ENCODE measurements at regions not wholly inside any gene's neighbourhood (a gene's known extent, or its start where the extent isn't known, plus 50 kb on each side); places are given as distances from the start of the nearest gene placed in this dataset.

DNA sequence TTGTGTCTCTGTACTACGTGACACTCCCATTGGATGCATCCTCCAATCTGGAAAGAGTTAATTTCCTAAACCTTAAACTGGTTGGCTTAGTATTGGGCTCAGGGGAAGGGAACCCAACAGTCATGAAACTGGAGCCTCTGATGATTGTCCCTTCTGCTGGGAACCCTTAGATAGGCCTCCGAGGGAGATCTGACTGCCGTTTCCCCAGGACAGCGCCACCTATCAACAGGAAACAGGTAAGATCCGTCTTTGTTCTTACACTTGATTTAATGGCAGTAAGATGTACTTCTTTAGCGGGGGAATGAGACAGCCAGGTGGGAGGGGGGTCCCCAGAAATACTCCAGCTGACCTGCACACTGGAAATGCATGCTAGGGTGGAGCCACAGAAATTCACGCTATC is 1749.6 kb downstream of the SI start:
- Histone ChIP-seq H3K79me2 (ENCODE audit: insufficient read depth, low read length) (no peaks in the 10 kb centered on the region), H3K36me3 (ENCODE audit: insufficient read depth, low read length) (no peaks in the 10 kb centered on the region), H3K4me1 (ENCODE audit: insufficient read depth, low read length, severe bottlenecking) (no peaks in the 10 kb centered on the region), H3K27ac (ENCODE audit: low read depth, low read length, poor library complexity, severe bottlenecking) (no peak overlapping the region), H3K4me3 (ENCODE audit: low read depth, low read length, poor library complexity, severe bottlenecking) (no peak overlapping the region), H3K27me3 (ENCODE audit: insufficient read depth, low read length) (no peaks in the 10 kb centered on the region), H3K4me2 (ENCODE audit: low read length) (no peak overlapping the region), H4K20me1 (ENCODE audit: insufficient read depth, low read length) (no peaks in the 10 kb centered on the region), H3F3A (ENCODE audit: insufficient read depth, low read length) (no peaks in the 10 kb centered on the region), H3K9me3 (ENCODE audit: low read length) (no peaks in the 10 kb centered on the region), H3K9me2 (ENCODE audit: low read depth, low read length) (no peaks in the 10 kb centered on the region), H2AFZ (ENCODE audit: low read length) (no peak overlapping the region), H3K9ac (ENCODE audit: low read length) (no peak overlapping the region)
- TF ChIP-seq, protein P1, sequence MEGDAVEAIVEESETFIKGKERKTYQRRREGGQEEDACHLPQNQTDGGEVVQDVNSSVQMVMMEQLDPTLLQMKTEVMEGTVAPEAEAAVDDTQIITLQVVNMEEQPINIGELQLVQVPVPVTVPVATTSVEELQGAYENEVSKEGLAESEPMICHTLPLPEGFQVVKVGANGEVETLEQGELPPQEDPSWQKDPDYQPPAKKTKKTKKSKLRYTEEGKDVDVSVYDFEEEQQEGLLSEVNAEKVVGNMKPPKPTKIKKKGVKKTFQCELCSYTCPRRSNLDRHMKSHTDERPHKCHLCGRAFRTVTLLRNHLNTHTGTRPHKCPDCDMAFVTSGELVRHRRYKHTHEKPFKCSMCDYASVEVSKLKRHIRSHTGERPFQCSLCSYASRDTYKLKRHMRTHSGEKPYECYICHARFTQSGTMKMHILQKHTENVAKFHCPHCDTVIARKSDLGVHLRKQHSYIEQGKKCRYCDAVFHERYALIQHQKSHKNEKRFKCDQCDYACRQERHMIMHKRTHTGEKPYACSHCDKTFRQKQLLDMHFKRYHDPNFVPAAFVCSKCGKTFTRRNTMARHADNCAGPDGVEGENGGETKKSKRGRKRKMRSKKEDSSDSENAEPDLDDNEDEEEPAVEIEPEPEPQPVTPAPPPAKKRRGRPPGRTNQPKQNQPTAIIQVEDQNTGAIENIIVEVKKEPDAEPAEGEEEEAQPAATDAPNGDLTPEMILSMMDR (IDR thresholded peaks at IDR 0.05; ENCODE audit: low read length) = peak; percentile 38; the same call in 1 of the 2 replicates
- TF ChIP-seq EZH2 (IDR thresholded peaks at IDR 0.05; ENCODE audit: borderline replicate concordance, low read length) = no peak

DNA sequence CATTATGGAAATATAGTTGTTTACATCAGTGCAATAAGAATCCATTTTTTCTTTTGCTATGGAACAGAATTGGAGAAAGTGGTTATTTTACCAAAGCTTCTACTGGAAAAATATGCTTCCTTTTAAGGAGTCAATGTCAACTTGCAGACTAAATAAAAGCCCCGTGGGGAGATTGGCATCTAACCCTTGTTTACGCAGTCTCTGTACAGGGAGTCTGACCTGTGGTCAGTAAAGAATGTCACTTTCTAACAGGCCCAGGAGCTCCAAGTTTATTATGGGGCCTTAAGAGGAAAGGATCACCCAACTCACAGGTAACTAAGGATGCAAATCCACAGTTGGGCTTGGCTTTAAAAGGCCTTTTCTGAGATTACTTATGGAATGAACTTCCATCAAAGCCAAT is 1751.2 kb downstream of the SI start:
- no peak overlapping the region for H3K27ac ChIP-seq (ENCODE audit: low read depth, low read length, poor library complexity, severe bottlenecking)

DNA sequence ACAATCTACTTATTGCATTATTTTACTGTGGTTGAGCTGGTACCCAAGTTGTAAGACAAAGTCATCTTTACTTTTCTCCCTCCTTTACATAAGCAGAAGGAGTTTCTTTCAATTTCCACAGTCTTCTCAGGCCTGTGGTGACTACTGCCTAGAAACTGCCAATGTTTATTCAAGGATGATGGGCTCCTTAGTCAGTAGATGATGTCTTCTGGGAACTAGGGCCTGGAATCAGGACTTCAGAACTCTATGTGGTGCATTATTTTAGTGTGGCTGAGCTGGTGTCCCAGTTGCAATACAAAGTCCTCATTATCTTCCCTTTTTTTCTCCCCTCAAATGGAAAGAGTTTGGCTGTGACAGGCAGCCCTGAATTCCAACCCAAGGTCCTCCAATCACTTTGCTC is 1762.5 kb downstream of the SI start:
- no peaks in the 10 kb centered on the region for H3K79me2 ChIP-seq (ENCODE audit: insufficient read depth, low read length)
- no peaks in the 10 kb centered on the region for H3F3A ChIP-seq (ENCODE audit: insufficient read depth, low read length)
- H3K27me3 ChIP-seq (ENCODE audit: insufficient read depth, low read length) = no peaks in the 10 kb centered on the region
- no peak overlapping the region for H3K9ac ChIP-seq (ENCODE audit: low read length)
- no peaks in the 10 kb centered on the region for H3K4me1 ChIP-seq (ENCODE audit: insufficient read depth, low read length, severe bottlenecking)
- H3K36me3 ChIP-seq (ENCODE audit: insufficient read depth, low read length) = no peaks in the 10 kb centered on the region
- H3K4me3 ChIP-seq (ENCODE audit: low read depth, low read length, poor library complexity, severe bottlenecking) = no peak overlapping the region
- no peaks in the 10 kb centered on the region for H4K20me1 ChIP-seq (ENCODE audit: insufficient read depth, low read length)
- no peaks in the 10 kb centered on the region for H3K9me2 ChIP-seq (ENCODE audit: low read depth, low read length)
- no peak overlapping the region for H3K4me2 ChIP-seq (ENCODE audit: low read length)
- no peaks in the 10 kb centered on the region for H3K9me3 ChIP-seq (ENCODE audit: low read length)
- H3K27ac ChIP-seq (ENCODE audit: low read depth, low read length, poor library complexity, severe bottlenecking) = no peak overlapping the region
- TF ChIP-seq, protein P1 (IDR thresholded peaks at IDR 0.05; ENCODE audit: low read length) = no peak
- TF ChIP-seq EZH2 (IDR thresholded peaks at IDR 0.05; ENCODE audit: borderline replicate concordance, low read length) = no peak
- H2AFZ ChIP-seq (ENCODE audit: low read length) = no peak overlapping the region

More for the DNA sequence above, 1751.2 kb downstream of the SI start:
- no peaks in the 10 kb centered on the region for H3F3A ChIP-seq (ENCODE audit: insufficient read depth, low read length)
- H3K4me2 ChIP-seq (ENCODE audit: low read length) = no peak overlapping the region
- H3K27me3 ChIP-seq (ENCODE audit: insufficient read depth, low read length) = no peaks in the 10 kb centered on the region
- H3K79me2 ChIP-seq (ENCODE audit: insufficient read depth, low read length) = no peaks in the 10 kb centered on the region
- no peak overlapping the region for H2AFZ ChIP-seq (ENCODE audit: low read length)
- no peaks in the 10 kb centered on the region for H4K20me1 ChIP-seq (ENCODE audit: insufficient read depth, low read length)
- no peak overlapping the region for H3K4me3 ChIP-seq (ENCODE audit: low read depth, low read length, poor library complexity, severe bottlenecking)
- no peaks in the 10 kb centered on the region for H3K9me2 ChIP-seq (ENCODE audit: low read depth, low read length)
- no peaks in the 10 kb centered on the region for H3K4me1 ChIP-seq (ENCODE audit: insufficient read depth, low read length, severe bottlenecking)
- TF ChIP-seq, protein P1 (IDR thresholded peaks at IDR 0.05; ENCODE audit: low read length) = no peak
- TF ChIP-seq EZH2 (IDR thresholded peaks at IDR 0.05; ENCODE audit: borderline replicate concordance, low read length) = no peak
- no peak overlapping the region for H3K9ac ChIP-seq (ENCODE audit: low read length)
- no peaks in the 10 kb centered on the region for H3K36me3 ChIP-seq (ENCODE audit: insufficient read depth, low read length)
- no peaks in the 10 kb centered on the region for H3K9me3 ChIP-seq (ENCODE audit: low read length)
